Skeletal muscle cell (primary cell): ENCODE measurements at regions not wholly inside any gene's neighbourhood (a gene's known extent, or its start where the extent isn't known, plus 50 kb on each side); places are given as distances from the start of the nearest gene placed in this dataset.

Source experiments
- DNase-seq: peaks from one replicate; pipeline ENCODE4 v3.0.0-alpha.2; 2010; ENCODE audit warnings: low read depth
- H3K4me3 ChIP-seq: 2 replicates; pipeline ENCODE4 v1.5.1; 2011; ENCODE audit warnings: low read depth, mild to moderate bottlenecking, control low read depth, low read length, moderate library complexity

GRCh38 chr18:42184685-42185477, 229.8 kb downstream of the PIK3C3 start:
- H3K4me3 ChIP-seq: no peak overlapping the region
- DNase-seq: no peak

DNA sequence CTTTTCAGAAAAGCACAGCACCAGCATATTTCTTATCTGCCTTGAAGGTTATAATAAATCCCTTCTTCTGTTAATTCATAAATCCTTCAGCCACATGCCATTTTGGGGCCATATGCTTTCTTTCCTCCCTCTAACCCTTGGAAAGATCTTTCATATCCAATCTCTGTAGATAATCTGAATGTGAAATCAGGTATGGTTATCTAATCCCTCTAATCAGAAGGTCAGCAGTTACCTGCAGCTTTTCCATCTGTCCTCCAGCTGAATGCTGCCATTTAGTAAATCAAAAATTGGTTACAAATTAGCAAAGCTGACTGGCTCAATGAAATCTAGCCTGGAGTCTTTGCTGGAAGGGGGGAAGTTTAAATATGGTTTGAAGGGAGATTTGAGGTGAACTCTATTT, 230.5 kb downstream of the PIK3C3 start:
- DNase-seq: no peak
- no peak overlapping the region for H3K4me3 ChIP-seq

- no peak overlapping the region for H3K4me3 ChIP-seq
- no peak for DNase-seq
These were observed 232.8 kb downstream of the PIK3C3 start for GRCh38 chr18:42187611-42188380.

DNA sequence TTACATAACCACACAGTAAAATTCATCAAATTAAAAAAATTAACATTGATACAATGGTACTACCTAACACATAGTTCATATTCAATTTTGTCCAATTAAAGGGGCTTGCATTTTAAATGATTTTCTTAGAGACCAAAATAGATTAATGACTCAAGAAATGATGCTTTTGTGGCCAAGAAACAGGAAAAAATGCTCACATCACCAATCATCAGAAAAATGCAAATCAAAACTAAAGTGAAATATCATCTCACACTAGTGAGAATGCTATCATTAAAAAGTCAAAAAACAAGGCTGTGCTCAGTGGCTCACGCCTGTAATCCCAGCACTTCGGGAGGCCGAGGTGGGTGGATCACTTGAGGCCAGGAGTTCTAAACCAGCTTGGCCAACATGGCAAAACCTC, 235.6 kb downstream of the PIK3C3 start:
- no peak for DNase-seq

GRCh38 chr18:42192251-42193248, 237.5 kb downstream of the PIK3C3 start:
- H3K4me3 ChIP-seq: no peak overlapping the region
- peak; percentile 26 for DNase-seq

More for the DNA sequence above, 235.6 kb downstream of the PIK3C3 start:
- H3K4me3 ChIP-seq: no peak overlapping the region

GRCh38 chr18:42196651-42197050, 241.6 kb downstream of the PIK3C3 start:
- no peak for DNase-seq
- H3K4me3 ChIP-seq: no peak overlapping the region

DNA sequence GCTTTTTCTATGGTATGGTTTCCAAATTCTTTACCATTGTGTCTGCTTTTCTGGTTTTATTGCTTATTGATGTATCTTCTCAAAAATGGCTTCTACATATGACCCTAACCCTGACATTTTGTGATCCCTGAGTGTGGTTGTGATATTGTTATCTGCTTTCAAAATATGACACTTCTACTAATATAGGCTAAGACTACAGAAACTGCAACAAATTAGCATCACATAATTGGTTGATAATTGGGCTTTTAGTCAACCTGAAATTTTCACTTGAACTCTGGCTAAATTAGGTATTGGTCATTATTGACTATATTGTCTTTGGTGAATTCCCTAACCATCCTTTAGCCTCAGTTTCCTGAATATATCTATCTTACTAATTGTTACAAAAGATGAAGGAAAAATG, 246.1 kb downstream of the PIK3C3 start:
- H3K4me3 ChIP-seq: no peak overlapping the region

GRCh38 chr18:42211201-42211600, 256.2 kb downstream of the PIK3C3 start:
- DNase-seq: no peak

More for the DNA sequence above, 246.1 kb downstream of the PIK3C3 start:
- no peak for DNase-seq

GRCh38 chr18:42222557-42222956, 267.5 kb downstream of the PIK3C3 start:
- DNase-seq: no peak
- no peak overlapping the region for H3K4me3 ChIP-seq

More at GRCh38 chr18:42211201-42211600, 256.2 kb downstream of the PIK3C3 start:
- no peak overlapping the region for H3K4me3 ChIP-seq

DNA sequence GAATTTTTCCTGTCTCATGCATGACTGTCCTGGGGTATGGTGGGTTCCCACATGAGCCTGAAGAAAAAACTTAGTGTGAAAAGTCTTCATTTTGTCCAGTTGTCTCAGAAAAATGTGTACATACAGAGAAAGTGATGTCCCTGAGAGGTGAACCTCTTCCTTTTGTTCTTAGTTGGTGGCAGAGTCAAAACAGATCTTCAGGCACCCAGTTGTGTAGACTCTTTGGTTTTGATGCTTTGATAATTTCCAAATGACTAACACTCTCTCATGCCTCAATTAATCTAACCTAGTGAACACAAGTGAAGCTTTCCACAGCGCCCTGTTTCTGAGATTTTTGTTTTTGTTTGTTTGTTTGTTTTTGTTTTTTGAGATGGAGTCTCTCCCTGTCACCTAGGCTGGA, 273.5 kb downstream of the PIK3C3 start:
- DNase-seq: no peak
- H3K4me3 ChIP-seq: no peak overlapping the region

DNA sequence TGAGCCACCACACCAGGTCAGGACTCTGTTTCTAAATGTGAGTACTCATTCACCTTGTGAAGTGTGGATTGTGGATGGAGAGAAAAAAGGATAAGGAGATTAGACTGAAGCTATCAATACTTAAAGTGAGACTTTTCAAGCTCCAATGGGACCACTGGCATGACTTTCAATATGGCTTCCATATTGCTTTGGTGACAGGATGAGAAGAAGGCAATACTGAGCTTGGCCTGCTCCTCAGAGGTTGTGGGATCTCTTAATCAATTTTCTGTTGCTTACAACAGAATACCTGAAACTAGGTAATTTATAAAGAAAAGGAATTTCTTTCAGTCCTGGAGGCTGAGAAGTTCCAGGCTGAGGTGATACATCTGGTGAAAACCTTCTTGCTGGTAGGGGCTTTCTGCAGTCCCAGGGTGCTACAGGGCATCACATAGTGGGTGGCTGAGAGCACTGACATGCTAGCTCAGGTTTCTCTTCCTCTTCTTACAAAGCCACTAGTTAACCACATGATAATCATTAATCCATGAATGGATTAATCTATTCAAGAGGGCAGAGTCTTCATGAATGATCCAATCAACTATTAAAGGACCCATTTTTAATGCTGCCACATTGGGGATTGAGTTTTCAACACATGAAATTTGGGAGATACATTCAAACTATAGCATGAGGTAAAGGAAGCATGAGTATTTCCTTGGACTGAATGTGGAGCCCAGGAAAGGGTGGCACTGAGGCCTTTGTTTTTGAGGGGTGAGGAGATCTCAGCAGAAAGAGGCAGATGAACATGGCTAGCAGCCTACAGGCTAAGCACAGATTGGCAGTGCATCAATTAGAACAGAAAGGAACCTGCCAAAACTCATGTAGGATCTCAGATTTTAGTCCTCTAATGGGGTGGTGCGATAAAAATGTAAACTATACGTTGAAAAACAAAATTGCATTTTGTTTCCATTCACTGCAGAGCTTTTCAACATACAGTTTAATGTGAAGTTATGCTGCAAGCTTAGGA, 274.5 kb downstream of the PIK3C3 start:
- no peak overlapping the region for H3K4me3 ChIP-seq
- no peak for DNase-seq

- no peak for DNase-seq
- H3K4me3 ChIP-seq: no peak overlapping the region
These were observed 275.6 kb downstream of the PIK3C3 start for GRCh38 chr18:42230636-42231035.

- DNase-seq: no peak
These were observed 276.2 kb downstream of the PIK3C3 start for GRCh38 chr18:42231284-42231683.

DNA sequence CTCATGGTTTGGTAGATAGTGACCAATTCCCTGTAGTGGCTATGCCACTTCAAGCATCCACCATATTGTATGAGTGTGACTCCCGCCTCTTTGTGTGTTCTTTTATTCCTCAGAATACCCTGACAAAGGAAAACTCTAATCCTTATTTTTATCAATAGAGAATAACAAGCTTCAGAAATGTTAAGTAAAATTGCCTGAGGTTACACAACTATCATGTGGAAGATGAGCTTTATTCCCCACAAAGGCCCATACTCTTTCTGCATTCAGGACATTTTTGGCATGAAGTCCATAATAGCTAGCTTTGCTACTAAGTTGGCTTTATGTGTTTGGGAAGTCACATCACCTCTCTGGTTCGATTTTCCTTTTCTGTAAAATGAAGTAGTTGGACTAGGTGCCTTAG, 276.8 kb downstream of the PIK3C3 start:
- DNase-seq: no peak
- no peak overlapping the region for H3K4me3 ChIP-seq

More at GRCh38 chr18:42231284-42231683, 276.2 kb downstream of the PIK3C3 start:
- H3K4me3 ChIP-seq: no peak overlapping the region

- no peak overlapping the region for H3K4me3 ChIP-seq
- DNase-seq: no peak
These were observed 278.9 kb downstream of the PIK3C3 start for GRCh38 chr18:42233908-42234307.

DNA sequence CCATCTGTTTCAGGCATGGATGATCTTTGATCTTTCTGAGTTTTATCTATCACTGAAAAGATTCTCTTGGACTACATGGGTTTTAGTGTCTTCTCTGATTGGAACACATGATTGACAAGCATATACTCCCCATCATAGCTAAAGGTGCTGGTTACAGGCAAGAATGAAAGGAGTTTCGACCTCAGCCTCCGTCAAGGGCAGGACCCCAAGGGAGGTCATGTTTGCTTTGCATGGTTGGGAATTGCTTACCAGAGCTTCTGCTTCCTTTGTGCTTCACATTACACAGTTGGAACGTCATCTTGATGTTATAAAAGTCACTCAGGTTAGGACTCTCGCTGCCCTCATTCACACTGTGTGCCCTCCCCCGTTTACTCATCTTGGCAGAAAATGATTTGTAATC, 287.7 kb downstream of the PIK3C3 start:
- no peak overlapping the region for H3K4me3 ChIP-seq
- DNase-seq: no peak

GRCh38 chr18:42245137-42245536, 290.1 kb downstream of the PIK3C3 start:
- no peak for DNase-seq
- no peak overlapping the region for H3K4me3 ChIP-seq
